Endothelial cell of umbilical vein (primary cell): ENCODE measurements at regions not wholly inside any gene's neighbourhood (a gene's known extent, or its start where the extent isn't known, plus 50 kb on each side); places are given as distances from the start of the nearest gene placed in this dataset.

Experiments used
- CTCF ChIP-seq, 2 donors: IDR thresholded peaks; 1 replicate in 1 of 2; 2 replicates in 1 of 2; pipeline ENCODE4 v1.5.1; 2011; ENCODE audit warnings: low read length in 2 of 2, mild to moderate bottlenecking in 2 of 2, moderate library complexity in 2 of 2, control low read depth in 1 of 2, inconsistent platforms in 1 of 2, low read depth in 1 of 2; ENCODE audit not compliant: insufficient read depth in 1 of 2; ENCODE audit errors: extremely low read depth in 1 of 2
- JUN ChIP-seq: IDR thresholded peaks from 2 replicates; pipeline ENCODE4 v1.6.1; 2011; ENCODE audit warnings: borderline replicate concordance, low read depth; ENCODE audit not compliant: insufficient read length, insufficient read depth
- POLR2A ChIP-seq: IDR thresholded peaks from 2 replicates; pipeline ENCODE4 v1.6.1; 2012; ENCODE audit warnings: low read depth, mild to moderate bottlenecking, control low read depth, low read length
- POLR2AphosphoS5 ChIP-seq: IDR thresholded peaks from 2 replicates; pipeline ENCODE4 v1.6.1; 2012; ENCODE audit warnings: low read depth, mild to moderate bottlenecking, control low read depth, low read length, moderate library complexity; ENCODE audit not compliant: insufficient read depth

GRCh38 chr2:114066186-114066747 is 176.4 kb downstream of the ACTR3 start:
- TF ChIP-seq JUN: no peak
- TF ChIP-seq CTCF (IDR thresholded peaks at IDR 0.05; ENCODE audit: extremely low read depth in 1 of 2, insufficient read depth in 1 of 2, low read depth in 1 of 2, low read length in 2 of 2): no peak
- TF ChIP-seq POLR2A: no peak
- TF ChIP-seq POLR2AphosphoS5: no peak
